Smooth muscle cell (in vitro differentiated cells): ENCODE measurements at regions not wholly inside any gene's neighbourhood (a gene's known extent, or its start where the extent isn't known, plus 50 kb on each side); places are given as distances from the start of the nearest gene placed in this dataset.
"Not testable (repeated sequence)": the region's sequence is repeated elsewhere in the genome, so short reads cannot be mapped to it uniquely, and the experiment has no call there.

Source experiments
- DNase-seq: peaks from one replicate; lab custom pipeline; 2025; ENCODE audit not compliant: unreplicated experiment; lab: John Stamatoyannopoulos, UW
- H2AFZ ChIP-seq: fragments of 200-600 bp; sonication (generic); 2 replicates; pipeline ENCODE4 v1.6.0; 2016; ENCODE audit warnings: antibody characterized with exemption, low read depth, mild to moderate bottlenecking
- H3F3A ChIP-seq: fragments of 200-600 bp; sonication (generic); 2 replicates; pipeline ENCODE4 v1.6.0; 2017; ENCODE audit warnings: antibody characterized with exemption, low read depth
- H3K27ac ChIP-seq: fragments of 200-600 bp; sonication (generic); 2 replicates; pipeline ENCODE4 v1.5.1; 2016; ENCODE audit warnings: low read depth, mild to moderate bottlenecking
- H3K27me3 ChIP-seq: fragments of 200-600 bp; sonication (generic); 2 replicates; pipeline ENCODE4 v1.6.1; 2016; ENCODE audit warnings: low read depth, mild to moderate bottlenecking
- H3K36me3 ChIP-seq: fragments of 200-600 bp; sonication (generic); 2 replicates; pipeline ENCODE4 v1.5.1; 2016; ENCODE audit warnings: low read depth
- H3K4me1 ChIP-seq: fragments of 200-600 bp; sonication (generic); 2 replicates; pipeline ENCODE4 v1.5.1; 2016; ENCODE audit warnings: low read depth
- H3K4me2 ChIP-seq: fragments of 200-600 bp; sonication (generic); 2 replicates; pipeline ENCODE4 v1.6.0; 2016; ENCODE audit warnings: mild to moderate bottlenecking
- H3K4me3 ChIP-seq: fragments of 200-600 bp; sonication (generic); 2 replicates; pipeline ENCODE4 v1.5.1; 2016; ENCODE audit warnings: mild to moderate bottlenecking
- H3K79me2 ChIP-seq: fragments of 200-600 bp; sonication (generic); 2 replicates; pipeline ENCODE4 v1.6.0; 2016; ENCODE audit warnings: low read depth, mild to moderate bottlenecking
- H3K9ac ChIP-seq: fragments of 200-600 bp; sonication (generic); 2 replicates; pipeline ENCODE4 v1.6.0; 2016; ENCODE audit warnings: low read depth
- H3K9me3 ChIP-seq: fragments of 200-600 bp; sonication (generic); replicated peaks from 2 replicates; pipeline ENCODE4 v1.5.1; 2016; ENCODE audit warnings: low read depth
- H4K20me1 ChIP-seq: fragments of 200-600 bp; sonication (generic); 2 replicates; pipeline ENCODE4 v1.6.0; 2016; ENCODE audit warnings: low read depth
- CTCF ChIP-seq: fragments of 200-600 bp; sonication (generic); IDR thresholded peaks from 2 replicates; pipeline ENCODE4 v1.5.1; 2017; ENCODE audit warnings: borderline replicate concordance, mild to moderate bottlenecking, antibody characterized with exemption; ENCODE audit not compliant: insufficient read depth, poor library complexity, severe bottlenecking
- WGBS: methylation state at CpG from one replicate; pipeline ENCODE4 v1.1.7; 2016; ENCODE audit warnings: low lambda C conversion rate; 5-methylcytosine and 5-hydroxymethylcytosine counted together

- Histone ChIP-seq H3K4me1 (no peaks in the 10 kb centered on the region), H3K4me3 (no peak overlapping the region), H4K20me1 (no peaks in the 10 kb centered on the region), H3K27me3 (no peaks in the 10 kb centered on the region), H3K36me3 (no peaks in the 10 kb centered on the region), H3F3A (no peaks in the 10 kb centered on the region), H3K9me3 (no peaks in the 10 kb centered on the region), H3K79me2 (no peaks in the 10 kb centered on the region), H3K9ac (no peak overlapping the region), H3K4me2 (no peak overlapping the region), H3K27ac (no peak overlapping the region), H2AFZ (no peak overlapping the region)
- TF ChIP-seq CTCF, result no peak
- WGBS, result 97% methylated on average over 3 of the region's 3 CpGs
- DNase-seq, result no peak
Observed at GRCh38 chr6:76982476-76983199, 480.7 kb downstream of the HTR1B start.

DNA sequence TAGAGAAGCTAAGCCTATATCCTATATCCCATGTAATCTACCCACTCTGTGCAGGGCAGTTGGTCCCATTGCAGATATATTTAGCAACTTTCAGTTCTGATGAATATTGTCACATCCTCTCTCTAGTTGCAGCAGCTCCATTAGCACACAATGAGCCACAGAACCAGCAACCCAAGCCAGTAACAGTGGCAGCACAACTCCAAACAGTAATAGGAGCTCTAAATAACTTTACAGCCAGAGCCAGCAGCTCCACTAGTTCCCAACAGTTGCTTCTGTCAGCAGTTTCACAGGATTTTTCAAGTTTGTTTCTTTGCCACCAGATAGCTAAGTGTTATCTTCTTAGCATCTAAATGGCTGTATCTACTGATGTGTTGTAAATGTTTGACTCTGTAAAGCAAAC lies 490.8 kb downstream of the HTR1B start:
- Histone ChIP-seq H2AFZ (no peak overlapping the region), H3F3A (no peaks in the 10 kb centered on the region), H3K4me3 (no peak overlapping the region), H3K9ac (no peak overlapping the region), H3K27ac (no peak overlapping the region), H3K27me3 (no peaks in the 10 kb centered on the region), H3K79me2 (no peaks in the 10 kb centered on the region), H3K36me3 (no peaks in the 10 kb centered on the region), H3K4me1 (no peaks in the 10 kb centered on the region), H4K20me1 (no peaks in the 10 kb centered on the region), H3K9me3 (no peaks in the 10 kb centered on the region), H3K4me2 (no peak overlapping the region)
- no peak for DNase-seq
- TF ChIP-seq CTCF, result no peak

DNA sequence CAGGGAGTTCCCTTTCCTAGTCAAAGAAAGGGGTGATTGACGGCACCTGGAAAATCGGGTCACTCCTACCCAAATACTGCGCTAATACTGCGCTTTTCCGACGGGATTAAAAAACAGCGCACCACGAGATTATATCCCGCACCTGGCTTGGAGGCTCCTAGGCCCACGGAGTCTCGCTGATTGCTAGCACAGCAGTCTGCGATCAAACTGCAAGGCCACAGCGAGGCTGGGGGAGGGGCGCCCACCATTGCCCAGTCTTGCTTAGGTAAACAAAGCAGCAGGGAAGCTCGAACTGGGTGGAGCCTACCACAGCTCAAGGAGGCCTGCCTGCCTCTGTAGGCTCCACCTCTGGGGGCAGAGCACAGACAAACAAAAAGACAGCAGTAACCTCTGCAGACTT lies 504.1 kb downstream of the HTR1B start:
- not testable (repeated sequence) for H3K9ac ChIP-seq, H4K20me1 ChIP-seq, H3K79me2 ChIP-seq, DNase-seq, H3K9me3 ChIP-seq, H3K27ac ChIP-seq, H3K27me3 ChIP-seq, H3K4me2 ChIP-seq, H2AFZ ChIP-seq, H3K36me3 ChIP-seq, H3K4me3 ChIP-seq, H3K4me1 ChIP-seq, H3F3A ChIP-seq
- WGBS, result 79% methylated on average over 15 of the region's 15 CpGs

- Histone ChIP-seq H3K4me2 (no peak overlapping the region), H3K4me1 (no peaks in the 10 kb centered on the region), H3K4me3 (no peak overlapping the region), H3K9ac (no peak overlapping the region), H3K79me2 (no peaks in the 10 kb centered on the region), H4K20me1 (no peaks in the 10 kb centered on the region), H3K27me3 (no peaks in the 10 kb centered on the region), H2AFZ (no peak overlapping the region), H3K9me3 (peaks cover 6% of the 10 kb centered on the region), H3K27ac (no peak overlapping the region), H3F3A (no peaks in the 10 kb centered on the region), H3K36me3 (no peaks in the 10 kb centered on the region)
- no peak for TF ChIP-seq CTCF
- 89% methylated on average over 2 of the region's 2 CpGs for WGBS
- DNase-seq, result no peak
Observed at GRCh38 chr6:76942203-76942966, 520.9 kb downstream of the HTR1B start.
